Transverse colon (tissue), 4 donors: ENCODE measurements at regions not wholly inside any gene's neighbourhood (a gene's known extent, or its start where the extent isn't known, plus 50 kb on each side); places are given as distances from the start of the nearest gene placed in this dataset.

Source experiments
- EP300 ChIP-seq: sonication (generic); formaldehyde crosslinking; IDR thresholded peaks from one replicate; pipeline ENCODE4 v1.6.1; 2017; ENCODE audit warnings: antibody characterized with exemption, low read depth
- POLR2A ChIP-seq: fragments of 450-650 bp; IDR thresholded peaks from one replicate; pipeline ENCODE4 v1.6.1; 2016; ENCODE audit warnings: antibody characterized with exemption, mild to moderate bottlenecking, moderate library complexity
- POLR2AphosphoS5 ChIP-seq, 3 donors: sonication (generic); formaldehyde crosslinking; IDR thresholded peaks; one replicate each; pipeline ENCODE4 v1.6.1; 2016; ENCODE audit warnings: antibody characterized with exemption in 3 of 3
- TF ChIP-seq, protein P1 (sequence below), 5 experiments: fragments of 200-600 bp in 3 of 5; fragments of 450-650 bp in 2 of 5; sonication (generic) in 3 of 5; IDR thresholded peaks; 1 replicate in 2 of 5; 2 replicates in 3 of 5; pipeline ENCODE4 v1.5.1; 2016 to 2017; ENCODE audit warnings: antibody characterized with exemption in 5 of 5, inconsistent platforms in 3 of 5, mild to moderate bottlenecking in 2 of 5, moderate library complexity in 1 of 5

DNA sequence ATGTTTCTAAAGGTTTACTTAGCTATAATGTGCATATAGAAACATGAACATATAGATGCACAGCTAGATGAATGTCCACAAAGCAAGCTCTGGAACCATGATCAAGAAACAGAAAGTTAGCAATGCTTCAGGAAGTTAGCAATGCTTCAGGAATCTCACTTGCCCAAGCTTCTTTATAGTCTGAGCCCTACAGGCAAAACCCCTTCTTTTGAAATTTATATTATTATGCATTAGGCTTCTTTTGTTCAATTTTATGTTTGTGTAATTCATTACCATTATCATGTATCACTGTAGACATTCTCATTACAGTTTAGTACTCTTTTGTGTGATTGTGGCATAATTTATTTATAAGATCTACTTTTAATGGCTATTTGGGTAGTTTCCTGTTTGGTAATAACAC lies 286.4 kb upstream of the BCHE start:
- TF ChIP-seq, protein P1, sequence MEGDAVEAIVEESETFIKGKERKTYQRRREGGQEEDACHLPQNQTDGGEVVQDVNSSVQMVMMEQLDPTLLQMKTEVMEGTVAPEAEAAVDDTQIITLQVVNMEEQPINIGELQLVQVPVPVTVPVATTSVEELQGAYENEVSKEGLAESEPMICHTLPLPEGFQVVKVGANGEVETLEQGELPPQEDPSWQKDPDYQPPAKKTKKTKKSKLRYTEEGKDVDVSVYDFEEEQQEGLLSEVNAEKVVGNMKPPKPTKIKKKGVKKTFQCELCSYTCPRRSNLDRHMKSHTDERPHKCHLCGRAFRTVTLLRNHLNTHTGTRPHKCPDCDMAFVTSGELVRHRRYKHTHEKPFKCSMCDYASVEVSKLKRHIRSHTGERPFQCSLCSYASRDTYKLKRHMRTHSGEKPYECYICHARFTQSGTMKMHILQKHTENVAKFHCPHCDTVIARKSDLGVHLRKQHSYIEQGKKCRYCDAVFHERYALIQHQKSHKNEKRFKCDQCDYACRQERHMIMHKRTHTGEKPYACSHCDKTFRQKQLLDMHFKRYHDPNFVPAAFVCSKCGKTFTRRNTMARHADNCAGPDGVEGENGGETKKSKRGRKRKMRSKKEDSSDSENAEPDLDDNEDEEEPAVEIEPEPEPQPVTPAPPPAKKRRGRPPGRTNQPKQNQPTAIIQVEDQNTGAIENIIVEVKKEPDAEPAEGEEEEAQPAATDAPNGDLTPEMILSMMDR (IDR thresholded peaks at IDR 0.05), result no peak
- TF ChIP-seq EP300 (no peak), POLR2A (no peak), POLR2AphosphoS5 (IDR thresholded peaks at IDR 0.05) (no peak)
